ENCODE measurements at regions not wholly inside any gene's neighbourhood (a gene's known extent, or its start where the extent isn't known, plus 50 kb on each side); places are given as distances from the start of the nearest gene placed in this dataset.

- Histone ChIP-seq H3K4me1 (no peaks in the 10 kb centered on the region), H3K36me3 (no peaks in the 10 kb centered on the region), H3K4me3 (no peak overlapping the region), H3K27ac (no peak overlapping the region), H3K27me3 (peaks cover 0 to 15% of the 10 kb centered on the region in 2 donors), H3K9me3 (no peaks in the 10 kb centered on the region)
- TF ChIP-seq CTCF (IDR thresholded peaks at IDR 0.05): no peak
- DNase-seq: no peak
- intact Hi-C loops (cut with DNase I; ENCODE audit: low total_unique reads): no loop called here
Measured at GRCh38 chr17:56708220-56708558, 114.7 kb downstream of the NOG start.

GRCh38 chr17:56708670-56709410 is 115.3 kb downstream of the NOG start:
- Histone ChIP-seq H3K27ac (no peak overlapping the region), H3K27me3 (peaks cover 0 to 15% of the 10 kb centered on the region in 2 donors), H3K9me3 (no peaks in the 10 kb centered on the region), H3K36me3 (no peaks in the 10 kb centered on the region), H3K4me3 (no peak overlapping the region), H3K4me1 (no peaks in the 10 kb centered on the region)
- TF ChIP-seq CTCF (IDR thresholded peaks at IDR 0.05): no peak
- intact Hi-C loops (cut with DNase I; ENCODE audit: low total_unique reads): no loop called here
- DNase-seq: no peak

- Histone ChIP-seq H3K27ac (no peak overlapping the region), H3K4me3 (no peak overlapping the region), H3K27me3 (peaks cover 0 to 12% of the 10 kb centered on the region in 2 donors), H3K9me3 (no peaks in the 10 kb centered on the region), H3K36me3 (no peaks in the 10 kb centered on the region), H3K4me1 (no peaks in the 10 kb centered on the region)
- intact Hi-C loops (cut with DNase I; ENCODE audit: low total_unique reads): no loop called here
- no peak for TF ChIP-seq CTCF (IDR thresholded peaks at IDR 0.05)
- DNase-seq: no peak
Measured at GRCh38 chr17:56710986-56711385, 117.5 kb downstream of the NOG start.

- peak; percentile 79 to 84 for DNase-seq
- Histone ChIP-seq H3K9me3 (no peaks in the 10 kb centered on the region), H3K36me3 (no peaks in the 10 kb centered on the region), H3K27ac (no peak overlapping the region), H3K27me3 (peaks cover 0 to 5% of the 10 kb centered on the region in 2 donors), H3K4me1 (no peaks in the 10 kb centered on the region), H3K4me3 (no peak overlapping the region)
- intact Hi-C loops (cut with DNase I; ENCODE audit: low total_unique reads): loop anchor here (2.0 kb wide), 1 partner anchor 123 kb away; the partner anchor contains the start of gene NOG
- TF ChIP-seq CTCF (IDR thresholded peaks at IDR 0.05): peak; percentile 77 to 78
Measured at GRCh38 chr17:56715613-56716357, 117.9 kb downstream of the C17orf67 start.

GRCh38 chr17:56717471-56717870 is 116.2 kb downstream of the C17orf67 start:
- H3K27me3 ChIP-seq: peaks cover 0 to 8% of the 10 kb centered on the region in 2 donors
- H3K27ac ChIP-seq: no peak overlapping the region
- no peak for DNase-seq
- H3K4me3 ChIP-seq: no peak overlapping the region
- intact Hi-C loops (cut with DNase I; ENCODE audit: low total_unique reads): no loop called here
- H3K36me3 ChIP-seq: no peaks in the 10 kb centered on the region
- no peaks in the 10 kb centered on the region for H3K4me1 ChIP-seq
- H3K9me3 ChIP-seq: no peaks in the 10 kb centered on the region
- no peak for TF ChIP-seq CTCF (IDR thresholded peaks at IDR 0.05)
